ENCODE measurements at regions not wholly inside any gene's neighbourhood (a gene's known extent, or its start where the extent isn't known, plus 50 kb on each side); places are given as distances from the start of the nearest gene placed in this dataset.

GRCh38 chr2:162965191-162965590 lies 126.6 kb upstream of the KCNH7 start:
- ATAC-seq (no peak), DNase-seq (no peak)
- Histone ChIP-seq H3K9me3 (no peaks in the 10 kb centered on the region), H3K4me1 (no peaks in the 10 kb centered on the region), H3K36me3 (no peaks in the 10 kb centered on the region), H3K4me3 (no peak overlapping the region), H3K27ac (no peak overlapping the region), H3K27me3 (no peaks in the 10 kb centered on the region)
- in situ Hi-C loops (cut with MboI; ENCODE audit: low sequenced_read_pairs in 4 of 4) (no loop called here), intact Hi-C loops (cut with DNase I; ENCODE audit: low total_unique reads) (no loop called here)
- TF ChIP-seq POLR2A (IDR thresholded peaks at IDR 0.05) (no peak), CTCF (IDR thresholded peaks at IDR 0.05 in 4 of 5, conservative IDR thresholded peaks at IDR 0.05 in 1 of 5) (no peak)

DNA sequence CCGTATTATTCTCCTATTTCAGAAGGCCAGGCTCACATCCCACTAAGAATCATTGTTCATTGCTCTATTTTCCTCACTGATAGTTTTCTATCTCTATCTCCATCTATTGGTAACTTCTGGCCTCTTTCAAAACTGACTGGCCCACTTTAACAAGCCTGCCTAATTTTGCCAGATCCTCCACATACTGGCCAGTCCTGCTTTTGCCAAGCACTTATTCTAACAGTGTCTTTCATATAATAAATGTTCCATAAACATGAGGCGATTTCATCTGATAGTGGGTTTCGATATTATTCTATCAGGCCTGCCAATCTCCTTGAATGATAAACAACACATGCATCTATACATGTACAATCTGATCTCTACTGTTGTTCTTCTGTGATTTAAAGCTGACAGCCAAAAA lies 125.9 kb upstream of the KCNH7 start:
- in situ Hi-C loops (cut with MboI; ENCODE audit: low sequenced_read_pairs in 4 of 4) (no loop called here), intact Hi-C loops (cut with DNase I; ENCODE audit: low total_unique reads) (no loop called here)
- Histone ChIP-seq H3K27ac (no peak overlapping the region), H3K36me3 (no peaks in the 10 kb centered on the region), H3K4me3 (no peak overlapping the region), H3K27me3 (no peaks in the 10 kb centered on the region), H3K4me1 (no peaks in the 10 kb centered on the region), H3K9me3 (no peaks in the 10 kb centered on the region)
- no peak for DNase-seq
- no peak for ATAC-seq
- TF ChIP-seq POLR2A (IDR thresholded peaks at IDR 0.05) (no peak), CTCF (IDR thresholded peaks at IDR 0.05 in 4 of 5, conservative IDR thresholded peaks at IDR 0.05 in 1 of 5) (no peak)

DNA sequence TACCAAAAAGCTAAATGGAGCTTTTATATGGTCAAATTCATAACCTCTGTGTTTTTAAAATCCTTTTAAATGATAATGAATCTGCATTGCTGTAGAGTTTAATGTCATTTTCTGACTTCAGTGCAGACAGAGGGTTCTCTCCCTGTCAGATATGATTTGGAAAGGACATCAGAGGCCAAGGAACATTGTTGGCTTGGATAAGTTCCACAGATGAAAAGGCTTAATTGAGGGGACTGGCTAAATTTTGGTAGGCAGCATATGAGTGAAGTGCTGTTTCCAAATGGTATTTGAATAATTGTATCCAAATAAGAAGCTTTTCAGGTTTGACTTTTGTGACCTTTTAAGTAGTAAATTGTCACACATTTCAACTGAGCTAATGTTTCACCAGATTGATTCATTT lies 124.6 kb upstream of the KCNH7 start:
- Histone ChIP-seq H3K27ac (no peak overlapping the region), H3K4me3 (no peak overlapping the region), H3K36me3 (no peaks in the 10 kb centered on the region), H3K4me1 (no peaks in the 10 kb centered on the region), H3K27me3 (no peaks in the 10 kb centered on the region), H3K9me3 (no peaks in the 10 kb centered on the region)
- no peak for DNase-seq
- intact Hi-C loops (cut with DNase I; ENCODE audit: low total_unique reads) (no loop called here), in situ Hi-C loops (cut with MboI; ENCODE audit: low sequenced_read_pairs in 4 of 4) (no loop called here)
- TF ChIP-seq POLR2A (IDR thresholded peaks at IDR 0.05) (no peak), CTCF (IDR thresholded peaks at IDR 0.05 in 4 of 5, conservative IDR thresholded peaks at IDR 0.05 in 1 of 5) (no peak)
- no peak for ATAC-seq

- no peaks in the 10 kb centered on the region for H3K9me3 ChIP-seq
Measured at GRCh38 chr2:162945785-162946184, 107.2 kb upstream of the KCNH7 start.

More at GRCh38 chr2:162945785-162946184, 107.2 kb upstream of the KCNH7 start:
- no peak for DNase-seq
- Histone ChIP-seq H3K4me1 (no peaks in the 10 kb centered on the region), H3K27me3 (no peaks in the 10 kb centered on the region), H3K27ac (no peak overlapping the region), H3K4me3 (no peak overlapping the region), H3K36me3 (no peaks in the 10 kb centered on the region)
- ATAC-seq: no peak
- in situ Hi-C loops (cut with MboI; ENCODE audit: low sequenced_read_pairs in 4 of 4) (no loop called here), intact Hi-C loops (cut with DNase I; ENCODE audit: low total_unique reads) (no loop called here)
- no peak for TF ChIP-seq CTCF (IDR thresholded peaks at IDR 0.05 in 4 of 5, conservative IDR thresholded peaks at IDR 0.05 in 1 of 5)
- no peak for TF ChIP-seq POLR2A (IDR thresholded peaks at IDR 0.05)
